Tongue (tissue), 1 donor: ENCODE measurements at regions not wholly inside any gene's neighbourhood (a gene's known extent, or its start where the extent isn't known, plus 50 kb on each side); places are given as distances from the start of the nearest gene placed in this dataset.

Source experiments
- DNase-seq: peaks from one replicate; pipeline ENCODE4 v3.0.0-alpha.2; 2015

- no peak for DNase-seq
Measured at GRCh38 chr10:63862860-63863259, 341.7 kb downstream of the REEP3 start.

- no peak for DNase-seq
Measured at GRCh38 chr10:63865210-63865609, 344.0 kb downstream of the REEP3 start.

- peak; percentile 86 for DNase-seq
Measured at GRCh38 chr10:63866075-63866746, 345.0 kb downstream of the REEP3 start.

GRCh38 chr10:63866747-63867140 lies 345.5 kb downstream of the REEP3 start:
- peak; percentile 23 for DNase-seq

GRCh38 chr10:63878428-63878827 lies 357.2 kb downstream of the REEP3 start:
- no peak for DNase-seq

GRCh38 chr10:63883861-63884260 lies 362.7 kb downstream of the REEP3 start:
- no peak for DNase-seq

GRCh38 chr10:63884426-63884825 lies 363.2 kb downstream of the REEP3 start:
- no peak for DNase-seq

GRCh38 chr10:63885156-63885555 lies 364.0 kb downstream of the REEP3 start:
- no peak for DNase-seq

- no peak for DNase-seq
Measured at GRCh38 chr10:63886281-63887022, 365.3 kb downstream of the REEP3 start.

- DNase-seq = no peak
Measured at GRCh38 chr10:63887023-63887589, 365.9 kb downstream of the REEP3 start.

GRCh38 chr10:63887600-63888370 lies 366.6 kb downstream of the REEP3 start:
- no peak for DNase-seq

- no peak for DNase-seq
Measured at GRCh38 chr10:63889803-63890202, 368.6 kb downstream of the REEP3 start.

- DNase-seq = no peak
Measured at GRCh38 chr10:63896992-63897391, 375.8 kb downstream of the REEP3 start.

GRCh38 chr10:63899673-63900300 lies 378.6 kb downstream of the REEP3 start:
- no peak for DNase-seq

- DNase-seq = no peak
Measured at GRCh38 chr10:63901228-63901627, 380.0 kb downstream of the REEP3 start.

- DNase-seq = peak; percentile 54
Measured at GRCh38 chr10:63901881-63902280, 380.7 kb downstream of the REEP3 start.

- no peak for DNase-seq
Measured at GRCh38 chr10:63910806-63911205, 389.6 kb downstream of the REEP3 start.

- DNase-seq = no peak
Measured at GRCh38 chr10:63915240-63915639, 394.0 kb downstream of the REEP3 start.

GRCh38 chr10:63917363-63917762 lies 396.2 kb downstream of the REEP3 start:
- no peak for DNase-seq

GRCh38 chr10:63919575-63920279 lies 398.5 kb downstream of the REEP3 start:
- no peak for DNase-seq

GRCh38 chr10:63920926-63921325 lies 399.7 kb downstream of the REEP3 start:
- peak; percentile 74 for DNase-seq
